Activated effector memory CD4-positive, alpha-beta T cell treated with anti-CD3 and anti-CD28 coated beads, Interleukin-2, amount 50 U/mL, for 16 hours (primary cell): ENCODE measurements at regions not wholly inside any gene's neighbourhood (a gene's known extent, or its start where the extent isn't known, plus 50 kb on each side); places are given as distances from the start of the nearest gene placed in this dataset.

ENCODE experiments used
- DNase-seq: peaks from one replicate; pipeline ENCODE4 v3.0.0-alpha.2; 2020

DNA sequence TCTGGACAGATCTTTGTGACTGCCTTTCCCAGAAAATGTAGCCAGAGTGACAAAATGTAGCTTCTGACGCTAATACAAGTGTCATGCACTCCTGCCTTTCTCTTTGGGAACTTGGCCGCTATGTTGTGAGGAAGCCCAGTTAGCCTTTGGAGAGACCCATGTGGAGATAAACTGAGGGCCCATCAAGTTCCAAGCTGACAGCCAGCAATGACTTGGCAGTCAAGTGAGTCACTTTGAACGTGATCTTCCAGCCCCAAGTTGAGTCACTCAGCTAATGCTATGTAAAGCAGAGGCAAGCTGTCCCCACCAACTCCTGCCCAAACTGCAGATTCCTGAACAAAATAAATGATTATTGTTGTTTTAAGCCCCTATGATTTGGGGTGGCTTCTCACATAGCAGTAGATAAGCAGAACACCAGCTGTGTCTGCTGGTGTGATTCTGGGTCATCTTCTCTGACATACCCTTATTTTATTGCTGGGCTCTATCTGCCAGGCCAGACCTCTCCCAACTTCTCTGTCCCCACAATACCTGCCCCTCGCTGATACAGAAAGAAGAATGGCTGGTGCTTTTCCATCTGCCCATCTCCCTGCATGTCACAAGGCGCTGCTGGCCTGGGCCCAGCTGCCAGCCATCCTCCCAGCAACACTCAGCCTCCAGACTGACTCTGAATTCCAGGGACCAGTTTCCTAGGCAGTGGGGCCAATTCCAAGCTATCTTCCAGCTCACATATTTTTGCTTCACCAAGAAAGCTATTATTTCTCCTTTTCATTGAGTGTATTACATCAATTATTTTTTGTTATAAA lies 274.8 kb downstream of the LRFN2 start:
- no peak for DNase-seq

DNA sequence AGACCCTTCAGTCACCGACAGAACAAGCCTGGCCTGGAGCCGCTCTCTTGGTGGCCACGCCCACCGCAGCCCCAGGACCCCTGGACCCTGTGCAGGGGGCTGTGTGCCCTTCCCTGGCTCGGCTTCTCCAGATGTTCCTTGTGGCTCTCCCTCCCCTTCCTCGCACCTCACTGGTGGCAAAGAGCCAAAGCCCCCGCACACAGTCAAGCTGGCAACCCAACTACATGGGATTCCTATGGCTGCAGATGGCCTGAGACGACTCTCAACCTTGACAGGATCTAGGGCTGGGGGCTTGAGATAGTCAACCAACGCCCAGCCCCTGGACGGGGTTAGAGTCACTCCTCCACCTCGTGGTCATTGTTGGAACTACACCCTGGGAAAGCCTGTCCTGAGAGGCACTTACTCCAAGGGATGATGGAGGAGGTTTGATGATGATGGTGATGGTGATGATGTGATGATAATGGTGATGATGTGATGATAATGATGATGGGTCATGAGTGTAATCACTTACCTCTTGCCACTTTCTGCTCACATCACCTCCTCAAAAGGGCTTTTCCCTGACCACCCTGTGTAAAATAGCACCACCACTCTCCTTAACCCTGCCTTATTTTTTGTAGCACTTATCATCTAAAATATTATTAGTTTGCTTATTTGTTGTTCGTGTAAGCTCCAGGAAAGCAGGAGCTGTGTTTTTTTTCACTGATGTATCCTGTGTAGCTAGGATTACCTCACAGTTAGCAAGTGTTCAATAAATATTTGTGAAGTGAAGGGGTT lies 278.4 kb downstream of the LRFN2 start:
- peak; percentile 71 for DNase-seq

DNA sequence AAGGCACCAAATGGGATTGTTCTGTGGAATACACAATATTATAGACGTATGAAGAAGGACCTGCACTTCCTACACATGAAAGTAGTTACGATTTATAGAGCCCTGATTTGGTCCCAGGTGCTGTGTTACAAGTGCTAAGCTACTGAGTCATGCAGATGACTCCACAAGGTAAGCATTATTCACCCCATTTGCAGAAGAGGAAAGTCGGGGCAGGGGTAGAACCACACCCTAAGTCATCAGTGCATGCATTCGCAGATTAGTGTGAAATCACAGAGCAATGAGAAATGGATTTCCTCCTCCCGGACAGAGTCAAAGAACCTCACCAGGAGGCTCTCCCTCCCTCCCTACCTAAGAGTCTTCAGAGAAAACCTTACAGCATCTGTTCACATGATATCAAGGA lies 279.5 kb downstream of the LRFN2 start:
- no peak for DNase-seq

GRCh38 chr6:40302856-40303454 lies 284.2 kb downstream of the LRFN2 start:
- DNase-seq, result no peak

- DNase-seq, result no peak
These were observed 287.5 kb downstream of the LRFN2 start for GRCh38 chr6:40299681-40300080.

DNA sequence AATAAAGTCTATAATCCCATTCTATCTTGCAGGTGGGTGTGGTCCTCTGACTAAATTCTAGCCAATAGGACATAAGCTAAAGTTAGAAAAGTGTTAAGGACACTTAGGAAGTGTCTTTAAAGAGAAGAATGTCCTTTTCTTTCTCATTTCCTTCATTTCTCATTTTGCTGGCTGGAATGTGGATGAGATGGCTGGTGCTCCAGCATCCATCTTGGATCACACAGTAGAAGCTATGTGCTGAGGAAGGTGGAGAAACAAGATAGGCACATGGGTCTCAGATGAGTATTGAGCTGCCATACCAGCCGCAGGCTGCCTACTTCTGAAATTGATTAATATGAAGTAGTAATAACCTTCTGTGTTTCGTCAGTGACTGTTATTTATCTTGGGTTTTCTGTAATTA lies 289.0 kb downstream of the LRFN2 start:
- no peak for DNase-seq

DNA sequence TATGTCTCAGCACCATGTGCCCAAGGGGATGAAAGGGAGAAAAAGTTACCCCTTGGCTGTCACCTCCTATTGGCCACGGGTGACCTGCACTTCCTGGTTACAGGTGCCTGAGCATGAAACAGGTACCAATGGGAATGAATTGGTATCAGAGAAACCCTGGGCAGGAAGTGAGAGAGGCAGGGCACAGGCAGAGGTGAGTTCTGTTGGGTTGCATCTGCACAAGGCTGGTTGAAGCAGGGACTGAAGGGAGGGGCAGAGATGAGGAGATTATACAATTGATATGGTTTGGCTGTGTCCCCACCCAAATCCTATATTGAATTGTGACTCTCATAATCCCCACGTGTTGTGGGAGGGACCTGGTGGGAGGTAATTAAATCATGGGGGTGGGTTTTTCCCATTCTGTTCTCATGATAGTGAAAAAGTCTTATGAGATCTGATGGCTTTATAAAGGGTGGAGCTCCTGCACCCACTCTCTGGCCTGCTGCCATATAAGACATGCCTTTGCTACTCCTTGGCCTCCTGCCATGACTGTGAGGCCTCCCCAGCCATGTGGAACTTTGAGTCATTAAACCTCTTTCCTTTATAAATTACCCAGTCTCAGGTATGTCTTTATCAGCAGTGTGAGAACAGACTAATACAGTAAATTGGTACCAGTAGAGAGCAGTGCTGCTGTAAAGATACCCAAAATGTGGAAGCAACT lies 291.8 kb downstream of the LRFN2 start:
- DNase-seq, result no peak

GRCh38 chr6:40293460-40294185 lies 293.5 kb downstream of the LRFN2 start:
- DNase-seq, result no peak

DNA sequence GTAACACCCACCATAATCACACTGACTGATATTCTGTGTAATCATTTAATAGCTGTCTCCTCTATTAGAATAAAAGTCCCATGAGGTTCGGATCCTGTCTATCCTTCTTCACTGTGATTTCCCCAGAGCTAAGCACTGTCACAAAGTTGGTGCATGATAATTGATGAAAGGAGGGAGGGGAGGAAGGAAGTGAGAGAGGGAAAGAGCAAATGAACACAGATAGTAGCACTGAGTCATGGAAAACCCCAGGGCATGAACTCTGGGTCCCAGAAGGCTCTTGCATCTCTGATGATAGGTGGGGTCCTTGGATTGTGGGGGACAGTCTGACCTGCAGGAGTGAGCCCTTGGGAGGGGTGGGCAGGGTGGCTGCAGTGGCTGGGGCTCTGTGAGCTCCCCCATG lies 294.1 kb downstream of the LRFN2 start:
- no peak for DNase-seq

DNA sequence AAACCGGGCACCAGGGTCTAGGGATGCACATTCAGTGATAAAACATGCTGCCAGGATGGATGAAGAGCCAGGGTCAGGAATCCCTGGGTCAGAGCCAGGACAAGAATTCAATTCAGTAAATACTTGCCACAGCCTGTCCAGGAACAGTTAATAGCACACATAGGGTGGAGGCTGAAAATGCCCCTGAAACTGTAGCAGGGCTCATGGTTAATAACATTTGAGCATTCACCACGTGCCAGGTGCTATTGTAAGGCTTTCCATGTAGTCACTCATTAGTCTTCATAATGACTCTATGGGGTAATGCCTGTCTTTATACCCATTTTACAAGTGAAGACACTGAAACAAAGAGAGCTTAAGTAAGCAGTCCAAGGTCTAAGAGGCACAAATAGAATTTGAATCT lies 296.3 kb downstream of the LRFN2 start:
- no peak for DNase-seq

DNA sequence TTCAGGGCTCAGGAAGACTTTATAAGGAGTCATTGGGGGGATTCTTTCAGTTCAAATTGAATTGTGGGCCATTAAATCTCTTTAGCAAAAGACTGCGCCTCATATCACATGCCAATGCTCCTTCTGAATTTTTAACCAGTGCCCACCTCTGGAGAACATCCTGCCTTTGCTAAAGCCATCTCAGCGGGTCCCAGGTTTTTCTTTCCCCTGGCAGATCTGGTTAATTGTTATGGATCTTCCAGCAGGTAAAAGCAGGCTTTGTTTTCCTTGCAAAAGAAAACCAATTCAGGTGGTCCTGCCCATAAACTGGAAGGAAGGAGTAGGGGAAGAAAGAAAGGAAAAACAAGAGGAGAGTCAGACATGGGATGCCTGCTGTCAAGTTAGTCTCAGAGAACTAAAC lies 298.2 kb downstream of the LRFN2 start:
- no peak for DNase-seq

- DNase-seq, result no peak
These were observed 299.8 kb downstream of the LRFN2 start for GRCh38 chr6:40287296-40287850.

DNA sequence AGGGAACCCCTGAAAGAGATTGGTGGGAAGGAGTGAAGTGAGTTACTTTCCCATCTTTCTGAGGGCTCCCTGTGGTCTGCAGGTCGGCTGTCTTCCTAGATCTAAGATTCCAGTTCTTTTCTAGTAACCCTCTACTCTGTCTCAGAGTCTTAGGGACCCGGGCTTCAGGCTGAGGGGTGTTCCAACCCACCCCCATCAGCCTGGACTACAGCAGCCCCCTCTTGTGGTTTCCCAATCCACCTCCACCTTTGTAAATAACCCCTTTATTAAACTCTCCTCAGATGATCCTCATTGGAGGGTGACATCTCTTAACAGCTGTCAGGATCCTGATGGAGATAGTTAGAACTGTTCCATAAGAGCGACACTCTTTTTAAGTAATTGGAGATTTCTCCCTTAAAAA lies 300.4 kb downstream of the LRFN2 start:
- no peak for DNase-seq

- DNase-seq, result no peak
These were observed 301.2 kb downstream of the LRFN2 start for GRCh38 chr6:40285996-40286395.

DNA sequence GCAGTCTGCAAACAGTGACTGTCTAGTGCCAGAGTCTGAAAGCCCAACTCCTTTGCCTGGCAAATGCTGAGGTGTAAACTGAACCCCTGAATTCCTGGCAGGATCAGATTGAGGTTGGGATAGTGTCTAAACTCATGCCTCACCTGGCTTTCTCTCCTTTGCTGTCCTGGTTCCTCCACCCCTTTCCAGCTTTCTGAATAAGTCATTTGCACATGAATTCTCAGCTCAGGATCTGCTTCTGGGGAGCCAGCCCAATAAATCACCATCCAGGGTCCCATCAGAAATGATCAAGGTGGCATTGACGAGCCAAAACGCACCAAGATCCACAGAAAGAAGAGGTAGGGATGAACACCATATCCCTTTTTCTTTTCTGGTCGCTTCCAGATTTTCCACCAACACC lies 301.6 kb downstream of the LRFN2 start:
- DNase-seq, result no peak

GRCh38 chr6:40282986-40283385 lies 304.2 kb downstream of the LRFN2 start:
- DNase-seq, result no peak

GRCh38 chr6:40281402-40281801 lies 305.8 kb downstream of the LRFN2 start:
- DNase-seq, result no peak

GRCh38 chr6:40280231-40280630 lies 306.9 kb downstream of the LRFN2 start:
- DNase-seq, result no peak

DNA sequence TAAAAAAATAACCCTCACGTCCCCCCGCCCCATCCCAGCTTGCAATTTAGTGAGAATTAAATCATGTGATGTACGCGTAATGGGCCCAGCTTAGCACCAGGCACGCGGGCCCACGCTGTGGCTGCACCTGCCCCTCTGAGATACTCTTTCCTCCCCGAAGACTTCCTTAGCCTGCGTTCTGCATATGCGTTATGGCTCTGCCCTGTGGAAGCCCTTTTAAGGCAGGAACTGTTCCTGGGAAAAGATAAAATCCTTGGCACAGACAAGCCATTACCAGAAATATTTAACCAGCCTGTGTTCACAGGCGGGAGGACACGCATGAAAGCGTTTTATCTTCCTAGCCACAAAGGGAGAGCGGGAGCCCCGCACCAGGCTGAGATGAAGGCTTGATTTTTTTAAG lies 311.0 kb downstream of the LRFN2 start:
- no peak for DNase-seq

DNA sequence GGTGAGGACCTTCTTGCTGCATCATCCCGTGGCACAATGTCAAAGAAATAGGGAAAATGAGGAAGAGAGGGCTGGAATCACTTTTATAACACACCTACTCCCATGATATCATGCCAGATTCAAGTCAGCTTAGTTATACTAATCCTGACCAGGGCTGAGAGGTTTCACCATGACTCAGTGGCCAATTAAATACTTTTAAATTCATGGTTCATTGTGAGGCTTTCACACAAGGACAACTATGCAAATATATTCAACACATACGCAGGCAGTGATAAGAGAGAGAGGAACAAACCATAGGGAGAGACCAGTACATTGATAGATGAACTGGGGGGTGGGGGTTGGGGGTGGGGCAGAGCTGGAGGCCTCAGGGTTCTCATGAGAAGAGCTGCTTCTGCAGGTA lies 313.1 kb downstream of the LRFN2 start:
- no peak for DNase-seq

DNA sequence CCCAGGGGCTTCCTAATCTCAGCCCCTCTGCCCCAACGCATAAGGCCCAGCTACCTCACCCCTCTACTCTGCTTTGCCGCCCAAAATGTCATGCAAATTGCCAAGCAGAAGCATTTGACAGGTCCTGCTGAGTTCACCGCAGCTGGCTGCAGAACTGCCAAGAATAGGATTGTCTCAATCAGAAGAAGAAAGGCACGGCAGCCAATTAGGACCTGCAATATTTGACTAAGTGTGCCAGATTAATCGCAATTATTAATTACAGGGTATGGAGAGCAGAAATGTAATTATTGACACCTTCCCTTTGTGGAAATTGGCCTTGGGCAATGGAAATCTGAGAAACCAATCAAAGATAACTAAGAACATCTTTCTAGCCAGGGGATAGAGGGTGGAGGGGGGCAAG lies 318.6 kb downstream of the LRFN2 start:
- DNase-seq, result no peak

DNA sequence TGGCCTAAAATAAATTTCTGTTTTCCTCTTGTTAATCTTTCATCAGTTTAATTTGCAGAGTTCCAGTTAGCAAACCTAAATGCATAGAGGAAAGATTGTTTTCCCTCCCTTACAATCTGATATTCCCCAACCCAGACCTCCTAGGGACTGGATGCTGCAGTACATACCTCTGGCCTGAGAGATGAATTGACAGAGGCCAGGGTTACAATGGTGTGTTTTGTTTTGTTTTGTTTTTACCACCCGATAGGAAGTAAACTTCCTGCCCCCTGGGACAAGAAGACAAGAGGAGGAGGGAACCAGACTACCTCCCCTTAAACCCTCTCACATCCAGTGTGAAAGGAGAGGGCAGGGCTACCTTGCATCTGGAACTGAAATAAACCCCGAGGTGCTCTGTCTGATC lies 319.0 kb downstream of the LRFN2 start:
- DNase-seq, result no peak
